ENCODE measurements at regions not wholly inside any gene's neighbourhood (a gene's known extent, or its start where the extent isn't known, plus 50 kb on each side); places are given as distances from the start of the nearest gene placed in this dataset.
"Not testable (repeated sequence)": the region's sequence is repeated elsewhere in the genome, so short reads cannot be mapped to it uniquely, and the experiment has no call there.

DNA sequence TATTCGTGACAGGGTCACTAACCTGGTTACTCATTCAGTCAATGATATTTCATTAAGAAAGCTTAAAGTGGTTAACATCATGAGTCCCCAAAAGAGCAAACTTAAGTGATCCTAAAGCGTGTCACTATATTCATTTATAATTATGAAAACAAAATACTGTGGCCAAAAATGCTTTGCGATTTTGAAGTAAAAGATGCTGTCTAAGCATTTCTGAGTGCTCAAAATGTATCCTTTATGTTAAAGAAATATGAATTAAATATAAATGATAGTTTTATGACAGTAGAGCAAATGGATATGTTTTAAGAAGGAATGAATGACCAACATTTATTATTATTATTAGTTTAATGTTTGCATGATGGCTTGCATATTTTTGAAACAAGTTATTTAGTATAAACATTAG, 72.6 kb upstream of the CDC42EP3 start:
- TF ChIP-seq EZH2 (IDR thresholded peaks at IDR 0.05; ENCODE audit: borderline replicate concordance, insufficient read depth, low read length, poor library complexity, severe bottlenecking) (no peak), POLR2AphosphoS5 (IDR thresholded peaks at IDR 0.05) (no peak), RAD21 (conservative IDR thresholded peaks at IDR 0.05) (no peak), TAF1 (IDR thresholded peaks at IDR 0.05; ENCODE audit: low read depth) (no peak)

DNA sequence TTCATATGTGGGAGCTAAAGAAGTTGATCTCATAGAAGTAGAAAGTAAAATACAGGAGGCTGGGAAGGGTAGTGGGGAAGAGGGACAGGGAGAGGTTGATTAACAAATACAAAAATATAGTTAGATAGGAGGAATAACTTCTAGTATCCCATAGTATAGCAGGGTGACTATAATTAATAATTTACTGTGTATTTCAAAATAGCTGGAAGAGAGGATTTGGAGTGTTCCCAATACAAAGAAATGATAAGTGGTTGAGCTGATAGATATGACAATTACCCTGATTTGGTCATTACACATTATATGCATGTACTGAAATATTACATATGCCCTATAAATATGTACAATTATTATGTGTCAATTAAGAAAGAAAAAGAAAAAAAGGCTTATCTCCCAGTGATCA, 73.5 kb upstream of the CDC42EP3 start:
- not testable (repeated sequence) for H3K9me2 ChIP-seq (ENCODE audit: insufficient read depth, low read length); H2AFZ ChIP-seq (ENCODE audit: low read depth, low read length); H3K9ac ChIP-seq (ENCODE audit: low read length); H3K36me3 ChIP-seq (ENCODE audit: insufficient read depth, low read length); H4K20me1 ChIP-seq (ENCODE audit: insufficient read depth); H3K27me3 ChIP-seq (ENCODE audit: insufficient read depth, low read depth, low read length); H3K4me2 ChIP-seq (ENCODE audit: low read length); H3K4me3 ChIP-seq (ENCODE audit: low read length); H3K79me2 ChIP-seq (replicated peaks; ENCODE audit: insufficient read depth, low read length); H3K27ac ChIP-seq (ENCODE audit: low read length); H3K9me3 ChIP-seq (ENCODE audit: low read length); H3F3A ChIP-seq (ENCODE audit: insufficient read depth, low read length, poor library complexity, severe bottlenecking)

More for the DNA sequence above, 72.6 kb upstream of the CDC42EP3 start:
- Histone ChIP-seq H3K9me3 (ENCODE audit: low read length) (no peaks in the 10 kb centered on the region), H3K36me3 (ENCODE audit: insufficient read depth, low read length) (no peaks in the 10 kb centered on the region), H4K20me1 (ENCODE audit: insufficient read depth) (no peaks in the 10 kb centered on the region), H2AFZ (ENCODE audit: low read depth, low read length) (no peak overlapping the region), H3K79me2 (replicated peaks; ENCODE audit: insufficient read depth, low read length) (no peaks in the 10 kb centered on the region), H3K27me3 (ENCODE audit: insufficient read depth, low read depth, low read length) (no peaks in the 10 kb centered on the region), H3K9ac (ENCODE audit: low read length) (no peak overlapping the region), H3K9me2 (ENCODE audit: insufficient read depth, low read length) (no peaks in the 10 kb centered on the region), H3K4me2 (ENCODE audit: low read length) (no peak overlapping the region), H3F3A (ENCODE audit: insufficient read depth, low read length, poor library complexity, severe bottlenecking) (no peaks in the 10 kb centered on the region), H3K4me3 (ENCODE audit: low read length) (no peak overlapping the region), H3K27ac (ENCODE audit: low read length) (no peak overlapping the region)

DNA sequence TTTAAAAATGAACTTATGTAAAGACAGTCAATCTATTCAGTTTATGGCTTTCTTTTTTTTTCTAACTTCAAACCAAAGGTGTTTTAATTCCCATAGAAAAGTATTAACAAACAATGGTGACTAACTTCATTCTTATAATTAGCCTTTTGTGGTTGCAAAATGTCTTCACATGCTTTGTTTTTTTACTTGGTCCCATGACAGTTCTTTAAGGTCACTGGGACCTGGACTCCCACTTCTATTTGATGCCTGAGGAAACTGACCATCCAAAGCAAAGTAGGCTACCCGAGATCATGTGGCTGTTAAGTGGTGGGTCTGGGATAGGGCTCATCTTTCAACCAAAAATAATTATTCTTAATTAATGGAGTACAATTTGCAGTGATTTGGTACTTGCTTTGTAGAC, 74.6 kb upstream of the CDC42EP3 start:
- H3K4me2 ChIP-seq (ENCODE audit: low read length); H4K20me1 ChIP-seq (ENCODE audit: insufficient read depth); H2AFZ ChIP-seq (ENCODE audit: low read depth, low read length): not testable (repeated sequence)

DNA sequence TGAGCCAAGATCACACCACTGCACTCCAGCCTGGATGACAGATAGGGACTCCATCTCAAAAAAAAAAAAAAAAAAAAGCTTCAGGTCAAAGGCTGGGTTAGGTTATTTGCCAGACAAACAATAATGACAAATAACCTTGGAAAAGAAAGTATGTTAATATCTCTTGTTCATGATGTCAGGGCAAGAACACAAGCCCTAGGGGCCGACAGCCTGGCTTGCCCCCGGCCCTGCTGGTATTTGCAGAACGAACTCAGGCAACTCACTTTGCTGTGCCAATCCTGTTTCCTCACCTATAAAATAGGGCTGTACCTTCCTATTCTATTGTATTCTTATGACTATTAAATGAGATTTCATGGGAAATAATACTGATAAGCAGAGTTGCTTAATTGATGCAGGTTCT, 75.4 kb upstream of the CDC42EP3 start:
- no peak for TF ChIP-seq RAD21 (conservative IDR thresholded peaks at IDR 0.05)
- no peak for TF ChIP-seq TAF1 (IDR thresholded peaks at IDR 0.05; ENCODE audit: low read depth)
- TF ChIP-seq, protein P1, sequence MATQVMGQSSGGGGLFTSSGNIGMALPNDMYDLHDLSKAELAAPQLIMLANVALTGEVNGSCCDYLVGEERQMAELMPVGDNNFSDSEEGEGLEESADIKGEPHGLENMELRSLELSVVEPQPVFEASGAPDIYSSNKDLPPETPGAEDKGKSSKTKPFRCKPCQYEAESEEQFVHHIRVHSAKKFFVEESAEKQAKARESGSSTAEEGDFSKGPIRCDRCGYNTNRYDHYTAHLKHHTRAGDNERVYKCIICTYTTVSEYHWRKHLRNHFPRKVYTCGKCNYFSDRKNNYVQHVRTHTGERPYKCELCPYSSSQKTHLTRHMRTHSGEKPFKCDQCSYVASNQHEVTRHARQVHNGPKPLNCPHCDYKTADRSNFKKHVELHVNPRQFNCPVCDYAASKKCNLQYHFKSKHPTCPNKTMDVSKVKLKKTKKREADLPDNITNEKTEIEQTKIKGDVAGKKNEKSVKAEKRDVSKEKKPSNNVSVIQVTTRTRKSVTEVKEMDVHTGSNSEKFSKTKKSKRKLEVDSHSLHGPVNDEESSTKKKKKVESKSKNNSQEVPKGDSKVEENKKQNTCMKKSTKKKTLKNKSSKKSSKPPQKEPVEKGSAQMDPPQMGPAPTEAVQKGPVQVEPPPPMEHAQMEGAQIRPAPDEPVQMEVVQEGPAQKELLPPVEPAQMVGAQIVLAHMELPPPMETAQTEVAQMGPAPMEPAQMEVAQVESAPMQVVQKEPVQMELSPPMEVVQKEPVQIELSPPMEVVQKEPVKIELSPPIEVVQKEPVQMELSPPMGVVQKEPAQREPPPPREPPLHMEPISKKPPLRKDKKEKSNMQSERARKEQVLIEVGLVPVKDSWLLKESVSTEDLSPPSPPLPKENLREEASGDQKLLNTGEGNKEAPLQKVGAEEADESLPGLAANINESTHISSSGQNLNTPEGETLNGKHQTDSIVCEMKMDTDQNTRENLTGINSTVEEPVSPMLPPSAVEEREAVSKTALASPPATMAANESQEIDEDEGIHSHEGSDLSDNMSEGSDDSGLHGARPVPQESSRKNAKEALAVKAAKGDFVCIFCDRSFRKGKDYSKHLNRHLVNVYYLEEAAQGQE (IDR thresholded peaks at IDR 0.05; ENCODE audit: borderline replicate concordance): no peak
- no peak for TF ChIP-seq POLR2AphosphoS5 (IDR thresholded peaks at IDR 0.05)
- TF ChIP-seq EZH2 (IDR thresholded peaks at IDR 0.05; ENCODE audit: borderline replicate concordance, insufficient read depth, low read length, poor library complexity, severe bottlenecking): no peak
- no peak for TF ChIP-seq MXI1 (conservative IDR thresholded peaks at IDR 0.05; ENCODE audit: poor library complexity, severe bottlenecking)
- TF ChIP-seq SMC3 (conservative IDR thresholded peaks at IDR 0.05; ENCODE audit: poor library complexity): no peak
- TF ChIP-seq, protein P2, sequence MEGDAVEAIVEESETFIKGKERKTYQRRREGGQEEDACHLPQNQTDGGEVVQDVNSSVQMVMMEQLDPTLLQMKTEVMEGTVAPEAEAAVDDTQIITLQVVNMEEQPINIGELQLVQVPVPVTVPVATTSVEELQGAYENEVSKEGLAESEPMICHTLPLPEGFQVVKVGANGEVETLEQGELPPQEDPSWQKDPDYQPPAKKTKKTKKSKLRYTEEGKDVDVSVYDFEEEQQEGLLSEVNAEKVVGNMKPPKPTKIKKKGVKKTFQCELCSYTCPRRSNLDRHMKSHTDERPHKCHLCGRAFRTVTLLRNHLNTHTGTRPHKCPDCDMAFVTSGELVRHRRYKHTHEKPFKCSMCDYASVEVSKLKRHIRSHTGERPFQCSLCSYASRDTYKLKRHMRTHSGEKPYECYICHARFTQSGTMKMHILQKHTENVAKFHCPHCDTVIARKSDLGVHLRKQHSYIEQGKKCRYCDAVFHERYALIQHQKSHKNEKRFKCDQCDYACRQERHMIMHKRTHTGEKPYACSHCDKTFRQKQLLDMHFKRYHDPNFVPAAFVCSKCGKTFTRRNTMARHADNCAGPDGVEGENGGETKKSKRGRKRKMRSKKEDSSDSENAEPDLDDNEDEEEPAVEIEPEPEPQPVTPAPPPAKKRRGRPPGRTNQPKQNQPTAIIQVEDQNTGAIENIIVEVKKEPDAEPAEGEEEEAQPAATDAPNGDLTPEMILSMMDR (IDR thresholded peaks at IDR 0.05; ENCODE audit: poor library complexity, severe bottlenecking): no peak
- TF ChIP-seq EP300 (conservative IDR thresholded peaks at IDR 0.05; ENCODE audit: poor library complexity, severe bottlenecking): no peak
- Histone ChIP-seq H4K20me1 (ENCODE audit: insufficient read depth) (no peaks in the 10 kb centered on the region), H3K79me2 (replicated peaks; ENCODE audit: insufficient read depth, low read length) (no peaks in the 10 kb centered on the region), H3K9ac (ENCODE audit: low read length) (no peak overlapping the region), H3K9me3 (ENCODE audit: low read length) (no peaks in the 10 kb centered on the region), H3K27me3 (ENCODE audit: insufficient read depth, low read depth, low read length) (no peaks in the 10 kb centered on the region), H3F3A (ENCODE audit: insufficient read depth, low read length, poor library complexity, severe bottlenecking) (no peaks in the 10 kb centered on the region), H3K27ac (ENCODE audit: low read length) (no peak overlapping the region), H3K36me3 (ENCODE audit: insufficient read depth, low read length) (no peaks in the 10 kb centered on the region), H3K4me3 (ENCODE audit: low read length) (no peak overlapping the region), H3K9me2 (ENCODE audit: insufficient read depth, low read length) (no peaks in the 10 kb centered on the region), H3K4me2 (ENCODE audit: low read length) (no peak overlapping the region), H2AFZ (ENCODE audit: low read depth, low read length) (no peak overlapping the region)

More for the DNA sequence above, 74.6 kb upstream of the CDC42EP3 start:
- not testable (repeated sequence) for H3K9ac ChIP-seq (ENCODE audit: low read length); H3K9me3 ChIP-seq (ENCODE audit: low read length); H3K27me3 ChIP-seq (ENCODE audit: insufficient read depth, low read depth, low read length); H3K79me2 ChIP-seq (replicated peaks; ENCODE audit: insufficient read depth, low read length); H3K9me2 ChIP-seq (ENCODE audit: insufficient read depth, low read length); H3K4me3 ChIP-seq (ENCODE audit: low read length); H3K27ac ChIP-seq (ENCODE audit: low read length); H3F3A ChIP-seq (ENCODE audit: insufficient read depth, low read length, poor library complexity, severe bottlenecking); H3K36me3 ChIP-seq (ENCODE audit: insufficient read depth, low read length)

All from neural cell (in vitro differentiated cells).